ENCODE measurements at regions not wholly inside any gene's neighbourhood (a gene's known extent, or its start where the extent isn't known, plus 50 kb on each side); places are given as distances from the start of the nearest gene placed in this dataset.

- no TSS peak for BruUV-seq (replicated peaks)
- ChIA-PET CTCF (interaction anchor here (0.7 kb wide), 1 partner anchor 81 kb away, joined by 3 read pairs; no protein-coding TSS in a partner anchor), POLR2A (ENCODE audit: unreplicated experiment) (no interaction called here)
- Histone ChIP-seq H3K79me2 (ENCODE audit: low read length) (no peaks in the 10 kb centered on the region), H3K27me3 (ENCODE audit: low read length) (no peaks in the 10 kb centered on the region), H3F3A (ENCODE audit: low read length, unreplicated experiment) (no peaks in the 10 kb centered on the region), H3K36me3 (ENCODE audit: low read depth, low read length) (no peaks in the 10 kb centered on the region), H4K20me1 (ENCODE audit: low read length) (no peaks in the 10 kb centered on the region), H3K9me3 (ENCODE audit: low read length) (no peaks in the 10 kb centered on the region), H3K4me3 (ENCODE audit: low read length) (no peak overlapping the region), H3K27ac (ENCODE audit: low read length) (no peak overlapping the region), H3K9ac (ENCODE audit: low read length) (no peak overlapping the region), H3K9me2 (replicated peaks; ENCODE audit: low read length) (no peaks in the 10 kb centered on the region), H3K4me1 (ENCODE audit: insufficient read depth, low read length) (no peaks in the 10 kb centered on the region), H2AFZ (ENCODE audit: low read length) (no peak overlapping the region), H3K4me2 (ENCODE audit: low read length) (no peak overlapping the region)
- intact Hi-C loops (cut with micrococcal nuclease) = no loop called here
- TF ChIP-seq EZH2phosphoT487 (IDR thresholded peaks at IDR 0.05; ENCODE audit: borderline replicate concordance, low read length) = no peak
- TF ChIP-seq, protein P1, sequence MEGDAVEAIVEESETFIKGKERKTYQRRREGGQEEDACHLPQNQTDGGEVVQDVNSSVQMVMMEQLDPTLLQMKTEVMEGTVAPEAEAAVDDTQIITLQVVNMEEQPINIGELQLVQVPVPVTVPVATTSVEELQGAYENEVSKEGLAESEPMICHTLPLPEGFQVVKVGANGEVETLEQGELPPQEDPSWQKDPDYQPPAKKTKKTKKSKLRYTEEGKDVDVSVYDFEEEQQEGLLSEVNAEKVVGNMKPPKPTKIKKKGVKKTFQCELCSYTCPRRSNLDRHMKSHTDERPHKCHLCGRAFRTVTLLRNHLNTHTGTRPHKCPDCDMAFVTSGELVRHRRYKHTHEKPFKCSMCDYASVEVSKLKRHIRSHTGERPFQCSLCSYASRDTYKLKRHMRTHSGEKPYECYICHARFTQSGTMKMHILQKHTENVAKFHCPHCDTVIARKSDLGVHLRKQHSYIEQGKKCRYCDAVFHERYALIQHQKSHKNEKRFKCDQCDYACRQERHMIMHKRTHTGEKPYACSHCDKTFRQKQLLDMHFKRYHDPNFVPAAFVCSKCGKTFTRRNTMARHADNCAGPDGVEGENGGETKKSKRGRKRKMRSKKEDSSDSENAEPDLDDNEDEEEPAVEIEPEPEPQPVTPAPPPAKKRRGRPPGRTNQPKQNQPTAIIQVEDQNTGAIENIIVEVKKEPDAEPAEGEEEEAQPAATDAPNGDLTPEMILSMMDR (conservative IDR thresholded peaks at IDR 0.05; ENCODE audit: low read depth, low read length) = no peak
- no peak for TF ChIP-seq EZH2 (IDR thresholded peaks at IDR 0.05; ENCODE audit: low read length, unreplicated experiment)
- DNase-seq (no peak), ATAC-seq (no peak)
These were observed 131.7 kb upstream of the HDAC9 start for GRCh38 chr7:18363751-18364380.

DNA sequence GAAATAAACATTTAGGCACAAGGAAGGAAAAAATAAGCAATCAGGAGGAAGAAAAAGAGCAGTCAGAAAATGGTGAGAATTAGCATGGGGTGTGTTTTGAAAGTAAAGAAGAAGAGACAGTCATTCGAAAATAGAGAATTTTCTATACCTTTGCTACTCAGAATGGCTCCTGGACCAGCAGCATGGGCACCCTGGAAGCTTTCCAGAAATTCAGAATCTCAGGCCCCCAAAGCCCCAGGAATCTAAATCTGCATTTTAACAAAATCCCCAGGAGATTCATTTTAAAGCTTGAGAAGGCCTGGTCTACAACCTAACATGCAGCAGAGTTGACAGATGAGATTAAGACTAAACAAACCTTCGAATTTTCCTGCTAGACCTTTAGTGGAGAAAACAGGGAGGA lies 131.2 kb upstream of the HDAC9 start:
- ChIA-PET POLR2A (ENCODE audit: unreplicated experiment) (no interaction called here), CTCF (interaction anchor here (0.7 kb wide), 1 partner anchor 80 kb away, joined by 3 read pairs; no protein-coding TSS in a partner anchor)
- H3K79me2 ChIP-seq (ENCODE audit: low read length) = no peaks in the 10 kb centered on the region
- H3K9me2 ChIP-seq (replicated peaks; ENCODE audit: low read length) = no peaks in the 10 kb centered on the region
- no peaks in the 10 kb centered on the region for H3F3A ChIP-seq (ENCODE audit: low read length, unreplicated experiment)
- intact Hi-C loops (cut with micrococcal nuclease) = no loop called here
- ATAC-seq = no peak
- H4K20me1 ChIP-seq (ENCODE audit: low read length) = no peaks in the 10 kb centered on the region
- H3K36me3 ChIP-seq (ENCODE audit: low read depth, low read length) = no peaks in the 10 kb centered on the region
- BruUV-seq (replicated peaks) = no TSS peak
- no peak overlapping the region for H3K4me3 ChIP-seq (ENCODE audit: low read length)
- no peak for DNase-seq
- no peak overlapping the region for H3K9ac ChIP-seq (ENCODE audit: low read length)
- H2AFZ ChIP-seq (ENCODE audit: low read length) = no peak overlapping the region
- H3K4me2 ChIP-seq (ENCODE audit: low read length) = no peak overlapping the region
- no peak for TF ChIP-seq EZH2phosphoT487 (IDR thresholded peaks at IDR 0.05; ENCODE audit: borderline replicate concordance, low read length)
- TF ChIP-seq EZH2 (IDR thresholded peaks at IDR 0.05; ENCODE audit: low read length, unreplicated experiment) = no peak
- TF ChIP-seq, protein P1 (conservative IDR thresholded peaks at IDR 0.05; ENCODE audit: low read depth, low read length) = no peak
- no peak overlapping the region for H3K27ac ChIP-seq (ENCODE audit: low read length)
- no peaks in the 10 kb centered on the region for H3K4me1 ChIP-seq (ENCODE audit: insufficient read depth, low read length)
- no peaks in the 10 kb centered on the region for H3K27me3 ChIP-seq (ENCODE audit: low read length)
- H3K9me3 ChIP-seq (ENCODE audit: low read length) = no peaks in the 10 kb centered on the region

GRCh38 chr7:18366394-18366793 lies 129.2 kb upstream of the HDAC9 start:
- ATAC-seq (no peak), DNase-seq (no peak)
- Histone ChIP-seq H3K79me2 (ENCODE audit: low read length) (no peaks in the 10 kb centered on the region), H4K20me1 (ENCODE audit: low read length) (no peaks in the 10 kb centered on the region), H3K9me3 (ENCODE audit: low read length) (no peaks in the 10 kb centered on the region), H3K9me2 (replicated peaks; ENCODE audit: low read length) (no peaks in the 10 kb centered on the region), H3K9ac (ENCODE audit: low read length) (no peak overlapping the region), H3K36me3 (ENCODE audit: low read depth, low read length) (no peaks in the 10 kb centered on the region), H3K27ac (ENCODE audit: low read length) (no peak overlapping the region), H3K4me2 (ENCODE audit: low read length) (no peak overlapping the region), H3K4me1 (ENCODE audit: insufficient read depth, low read length) (no peaks in the 10 kb centered on the region), H3K27me3 (ENCODE audit: low read length) (no peaks in the 10 kb centered on the region), H3F3A (ENCODE audit: low read length, unreplicated experiment) (no peaks in the 10 kb centered on the region), H2AFZ (ENCODE audit: low read length) (no peak overlapping the region), H3K4me3 (ENCODE audit: low read length) (no peak overlapping the region)
- intact Hi-C loops (cut with micrococcal nuclease) = no loop called here
- CTCF ChIA-PET = no interaction called here
- POLR2A ChIA-PET (ENCODE audit: unreplicated experiment) = no interaction called here
- TF ChIP-seq EZH2phosphoT487 (IDR thresholded peaks at IDR 0.05; ENCODE audit: borderline replicate concordance, low read length) (no peak), EZH2 (IDR thresholded peaks at IDR 0.05; ENCODE audit: low read length, unreplicated experiment) (no peak)
- TF ChIP-seq, protein P1 (conservative IDR thresholded peaks at IDR 0.05; ENCODE audit: low read depth, low read length) = no peak
- BruUV-seq (replicated peaks) = no TSS peak
